Uterus (tissue), 3 donors: ENCODE measurements at regions not wholly inside any gene's neighbourhood (a gene's known extent, or its start where the extent isn't known, plus 50 kb on each side); places are given as distances from the start of the nearest gene placed in this dataset.

ENCODE experiments used
- DNase-seq, 2 donors: peaks; one replicate each; pipeline ENCODE4 v3.0.0-alpha.2; 2019 to 2020
- H3K27ac ChIP-seq, 2 donors: fragments of 200-600 bp; sonication (generic); 1 replicate in 1 of 2; 2 replicates in 1 of 2; pipeline ENCODE4 v1.5.1; 2016 to 2018
- H3K27me3 ChIP-seq, 2 donors: fragments of 200-600 bp; sonication (generic); one replicate each; pipeline ENCODE4 v1.5.1; 2018 to 2019; ENCODE audit warnings: control low read depth in 1 of 2
- H3K36me3 ChIP-seq, 2 donors: fragments of 200-600 bp; sonication (generic); one replicate each; pipeline ENCODE4 v1.5.1; 2019; ENCODE audit warnings: control low read depth in 1 of 2
- H3K4me1 ChIP-seq, 2 donors: fragments of 200-600 bp; sonication (generic); one replicate each; pipeline ENCODE4 v1.5.1; 2018 to 2019; ENCODE audit warnings: control low read depth in 1 of 2
- H3K4me3 ChIP-seq, 2 donors: fragments of 200-600 bp; sonication (generic); 1 replicate in 1 of 2; 2 replicates in 1 of 2; pipeline ENCODE4 v1.5.1; 2018 to 2019; ENCODE audit warnings: mild to moderate bottlenecking in 1 of 2
- H3K9me3 ChIP-seq, 2 donors: fragments of 200-600 bp; sonication (generic); one replicate each; pipeline ENCODE4 v1.5.1; 2019; ENCODE audit warnings: control low read depth in 1 of 2
- CTCF ChIP-seq, 4 experiments: fragments of 200-600 bp in 2 of 4; fragments of 450-650 bp in 2 of 4; sonication (generic) in 2 of 4; IDR thresholded peaks; one replicate each; pipeline ENCODE4 v1.5.1; 2016 to 2019; ENCODE audit warnings: antibody characterized with exemption in 4 of 4, mild to moderate bottlenecking in 2 of 4, moderate library complexity in 1 of 4
- POLR2A ChIP-seq, 2 donors: fragments of 450-650 bp; IDR thresholded peaks; one replicate each; pipeline ENCODE4 v1.6.1; 2016; ENCODE audit warnings: antibody characterized with exemption in 2 of 2, mild to moderate bottlenecking in 1 of 2, moderate library complexity in 1 of 2
- intact Hi-C: fragments of 100-400 bp; cut with DNase I; formaldehyde crosslinking; loops from one replicate; pipeline ENCODE4 v1.15.1; 2023; ENCODE audit warnings: low total_unique reads
- donor health status: DM: yes; HTN: yes; CAD: no.

- no peaks in the 10 kb centered on the region for H3K9me3 ChIP-seq
- intact Hi-C loops = no loop called here
- H3K36me3 ChIP-seq = no peaks in the 10 kb centered on the region
- no peak overlapping the region for H3K27ac ChIP-seq
- no peaks in the 10 kb centered on the region for H3K4me1 ChIP-seq
- TF ChIP-seq POLR2A (IDR thresholded peaks at IDR 0.05) = no peak
- no peak for TF ChIP-seq CTCF (IDR thresholded peaks at IDR 0.05)
- no peak overlapping the region for H3K4me3 ChIP-seq
- DNase-seq = no peak
- H3K27me3 ChIP-seq = no peaks in the 10 kb centered on the region
Measured at GRCh38 chr4:37741564-37741963, 55.4 kb upstream of the RELL1 start.

- Histone ChIP-seq H3K27ac (no peak overlapping the region), H3K4me3 (no peak overlapping the region), H3K27me3 (no peaks in the 10 kb centered on the region), H3K36me3 (no peaks in the 10 kb centered on the region), H3K9me3 (no peaks in the 10 kb centered on the region), H3K4me1 (no peaks in the 10 kb centered on the region)
- intact Hi-C loops = no loop called here
- no peak for TF ChIP-seq CTCF (IDR thresholded peaks at IDR 0.05)
- TF ChIP-seq POLR2A (IDR thresholded peaks at IDR 0.05) = no peak
- DNase-seq = no peak
Measured at GRCh38 chr4:37740546-37740945, 54.4 kb upstream of the RELL1 start.

- intact Hi-C loops = no loop called here
- Histone ChIP-seq H3K27me3 (no peaks in the 10 kb centered on the region), H3K36me3 (no peaks in the 10 kb centered on the region), H3K4me3 (no peak overlapping the region), H3K9me3 (no peaks in the 10 kb centered on the region), H3K4me1 (no peaks in the 10 kb centered on the region), H3K27ac (no peak overlapping the region)
- TF ChIP-seq POLR2A (IDR thresholded peaks at IDR 0.05) (no peak), CTCF (IDR thresholded peaks at IDR 0.05) (no peak)
- DNase-seq = no peak
Measured at GRCh38 chr4:37737466-37737865, 51.3 kb upstream of the RELL1 start.
